Activated CD4-positive, alpha-beta T cell treated with anti-CD3 and anti-CD28 coated beads for 36 hours (primary cell): ENCODE measurements at regions not wholly inside any gene's neighbourhood (a gene's known extent, or its start where the extent isn't known, plus 50 kb on each side); places are given as distances from the start of the nearest gene placed in this dataset.

Source experiments
- ATAC-seq: fragments of 200-7000 bp; cut with Tn5 transposase; one replicate; pipeline ENCODE4 v1.10.0; 2021; ENCODE audit warnings: mild to moderate bottlenecking, moderate library complexity
- CTCF ChIA-PET: fragments of 350-600 bp; sonication (Branson Sonifier 250); formaldehyde crosslinking; loops from one replicate; lab custom pipeline; 2021; ENCODE audit warnings: antibody characterized with exemption; lab: Charles Lee
- POLR2A ChIA-PET: fragments of 350-600 bp; sonication (Branson Sonifier 250); formaldehyde crosslinking; loops from one replicate; lab custom pipeline; 2021; ENCODE audit warnings: antibody characterized with exemption, inconsistent platforms; lab: Charles Lee
- DNase-seq: peaks from one replicate; pipeline ENCODE4 v3.0.0-alpha.2; 2020
- H3K27ac Mint-ChIP-seq: one replicate; pipeline ENCODE4 v1.8.0; 2021; ENCODE audit warnings: mixed read lengths
- H3K27me3 Mint-ChIP-seq: one replicate; pipeline ENCODE4 v1.8.0; 2021; ENCODE audit warnings: mixed read lengths
- H3K36me3 Mint-ChIP-seq: one replicate; pipeline ENCODE4 v1.8.0; 2021; ENCODE audit warnings: low read depth, mixed read lengths
- H3K4me1 Mint-ChIP-seq: one replicate; pipeline ENCODE4 v1.8.0; 2021; ENCODE audit warnings: mixed read lengths
- H3K4me3 Mint-ChIP-seq: one replicate; pipeline ENCODE4 v1.8.0; 2021; ENCODE audit warnings: mild to moderate bottlenecking, moderate library complexity, mixed read lengths
- H3K9me3 Mint-ChIP-seq: one replicate; pipeline ENCODE4 v1.8.0; 2021; ENCODE audit warnings: low read depth, mixed read lengths
- intact Hi-C, 2 experiments: fragments of 100-400 bp; cut with DNase I in 1 of 2; cut with micrococcal nuclease in 1 of 2; formaldehyde crosslinking; loops; one replicate each; pipeline versions ENCODE4 v1.14.2 to v1.15.1; 2022 to 2024; cut with DNase I, micrococcal nuclease

- ChIA-PET POLR2A (no interaction called here), CTCF (no interaction called here)
- intact Hi-C loops = no loop called here
- Mint-ChIP-seq H3K27ac (no peak overlapping the region), H3K36me3 (no peaks in the 10 kb centered on the region), H3K4me1 (no peaks in the 10 kb centered on the region), H3K27me3 (peaks cover 4% of the 10 kb centered on the region), H3K9me3 (peaks cover 10% of the 10 kb centered on the region), H3K4me3 (no peak overlapping the region)
- DNase-seq (no peak), ATAC-seq (no peak)
These were observed 54.7 kb upstream of the DSCAM start for GRCh38 chr21:40901691-40902090.

GRCh38 chr21:40902299-40902698 is 55.3 kb upstream of the DSCAM start:
- Mint-ChIP-seq H3K27me3 (peaks cover 4% of the 10 kb centered on the region), H3K9me3 (peaks cover 7% of the 10 kb centered on the region), H3K36me3 (no peaks in the 10 kb centered on the region), H3K4me3 (no peak overlapping the region), H3K27ac (no peak overlapping the region), H3K4me1 (no peaks in the 10 kb centered on the region)
- ChIA-PET POLR2A (no interaction called here), CTCF (no interaction called here)
- intact Hi-C loops = no loop called here
- ATAC-seq (no peak), DNase-seq (no peak)

GRCh38 chr21:40902993-40903392 is 56.0 kb upstream of the DSCAM start:
- intact Hi-C loops = no loop called here
- CTCF ChIA-PET = no interaction called here
- POLR2A ChIA-PET = no interaction called here
- DNase-seq (no peak), ATAC-seq (no peak)
- no peaks in the 10 kb centered on the region for H3K4me1 Mint-ChIP-seq
- peaks cover 4% of the 10 kb centered on the region for H3K27me3 Mint-ChIP-seq
- H3K4me3 Mint-ChIP-seq = no peak overlapping the region
- H3K27ac Mint-ChIP-seq = no peak overlapping the region
- H3K36me3 Mint-ChIP-seq = no peaks in the 10 kb centered on the region
- H3K9me3 Mint-ChIP-seq = peaks cover 7% of the 10 kb centered on the region

- intact Hi-C loops = no loop called here
- CTCF ChIA-PET = interaction anchor here (1.9 kb wide), 1 partner anchor 11 kb away, joined by 5 read pairs; no protein-coding TSS in a partner anchor
These were observed 58.3 kb upstream of the DSCAM start for GRCh38 chr21:40905251-40905650.

GRCh38 chr21:40912375-40912774 is 65.4 kb upstream of the DSCAM start:
- H3K4me3 Mint-ChIP-seq = no peak overlapping the region
- H3K4me1 Mint-ChIP-seq = no peaks in the 10 kb centered on the region
- ChIA-PET CTCF (no interaction called here), POLR2A (no interaction called here)
- H3K27ac Mint-ChIP-seq = no peak overlapping the region
- no peak for DNase-seq
- no peak for ATAC-seq
- peaks cover 6% of the 10 kb centered on the region for H3K9me3 Mint-ChIP-seq
- H3K36me3 Mint-ChIP-seq = no peaks in the 10 kb centered on the region
- intact Hi-C loops = no loop called here
- H3K27me3 Mint-ChIP-seq = peaks cover 9% of the 10 kb centered on the region

More at GRCh38 chr21:40905251-40905650, 58.3 kb upstream of the DSCAM start:
- no peaks in the 10 kb centered on the region for H3K4me1 Mint-ChIP-seq
- H3K9me3 Mint-ChIP-seq = no peaks in the 10 kb centered on the region
- H3K27ac Mint-ChIP-seq = no peak overlapping the region
- no peak for DNase-seq
- POLR2A ChIA-PET = no interaction called here
- no peak overlapping the region for H3K4me3 Mint-ChIP-seq
- ATAC-seq = no peak
- peaks cover 8% of the 10 kb centered on the region for H3K27me3 Mint-ChIP-seq
- no peaks in the 10 kb centered on the region for H3K36me3 Mint-ChIP-seq

GRCh38 chr21:40915114-40915513 is 68.2 kb upstream of the DSCAM start:
- ATAC-seq = no peak
- DNase-seq = no peak
- Mint-ChIP-seq H3K4me3 (no peak overlapping the region), H3K27ac (no peak overlapping the region), H3K4me1 (no peaks in the 10 kb centered on the region), H3K9me3 (peaks cover 6% of the 10 kb centered on the region), H3K36me3 (no peaks in the 10 kb centered on the region), H3K27me3 (peaks cover 5% of the 10 kb centered on the region)
- ChIA-PET POLR2A (no interaction called here), CTCF (no interaction called here)
- intact Hi-C loops = no loop called here

GRCh38 chr21:40923407-40923806 is 76.4 kb upstream of the DSCAM start:
- ChIA-PET POLR2A (no interaction called here), CTCF (no interaction called here)
- Mint-ChIP-seq H3K4me3 (no peak overlapping the region), H3K9me3 (peaks cover 6% of the 10 kb centered on the region), H3K36me3 (no peaks in the 10 kb centered on the region), H3K4me1 (no peaks in the 10 kb centered on the region), H3K27me3 (no peaks in the 10 kb centered on the region), H3K27ac (no peak overlapping the region)
- DNase-seq = no peak
- ATAC-seq = no peak
- intact Hi-C loops = no loop called here

GRCh38 chr21:40923901-40924300 is 76.9 kb upstream of the DSCAM start:
- ChIA-PET POLR2A (no interaction called here), CTCF (no interaction called here)
- Mint-ChIP-seq H3K4me1 (no peaks in the 10 kb centered on the region), H3K9me3 (peaks cover 7% of the 10 kb centered on the region), H3K27ac (no peak overlapping the region), H3K27me3 (no peaks in the 10 kb centered on the region), H3K4me3 (no peak overlapping the region), H3K36me3 (no peaks in the 10 kb centered on the region)
- intact Hi-C loops = no loop called here
- ATAC-seq (no peak), DNase-seq (no peak)

GRCh38 chr21:40924641-40925040 is 77.7 kb upstream of the DSCAM start:
- intact Hi-C loops = no loop called here
- Mint-ChIP-seq H3K4me3 (no peak overlapping the region), H3K9me3 (peaks cover 7% of the 10 kb centered on the region), H3K4me1 (no peaks in the 10 kb centered on the region), H3K27me3 (no peaks in the 10 kb centered on the region), H3K36me3 (no peaks in the 10 kb centered on the region), H3K27ac (no peak overlapping the region)
- CTCF ChIA-PET = no interaction called here
- DNase-seq = no peak
- no peak for ATAC-seq
- POLR2A ChIA-PET = no interaction called here

GRCh38 chr21:40926238-40926637 is 79.3 kb upstream of the DSCAM start:
- no peaks in the 10 kb centered on the region for H3K27me3 Mint-ChIP-seq
- no peak overlapping the region for H3K27ac Mint-ChIP-seq
- H3K4me3 Mint-ChIP-seq = no peak overlapping the region
- POLR2A ChIA-PET = no interaction called here
- H3K36me3 Mint-ChIP-seq = no peaks in the 10 kb centered on the region
- peaks cover 10% of the 10 kb centered on the region for H3K9me3 Mint-ChIP-seq
- CTCF ChIA-PET = no interaction called here
- no peaks in the 10 kb centered on the region for H3K4me1 Mint-ChIP-seq
- DNase-seq (no peak), ATAC-seq (no peak)
- intact Hi-C loops = no loop called here

GRCh38 chr21:40929833-40930232 is 82.9 kb upstream of the DSCAM start:
- no peaks in the 10 kb centered on the region for H3K27me3 Mint-ChIP-seq
- no peaks in the 10 kb centered on the region for H3K36me3 Mint-ChIP-seq
- intact Hi-C loops = no loop called here
- no peak for DNase-seq
- POLR2A ChIA-PET = no interaction called here
- ATAC-seq = no peak
- H3K9me3 Mint-ChIP-seq = peaks cover 10% of the 10 kb centered on the region
- CTCF ChIA-PET = no interaction called here
- H3K27ac Mint-ChIP-seq = no peak overlapping the region
- H3K4me3 Mint-ChIP-seq = no peak overlapping the region
- no peaks in the 10 kb centered on the region for H3K4me1 Mint-ChIP-seq

- no peak overlapping the region for H3K27ac Mint-ChIP-seq
- ATAC-seq (no peak), DNase-seq (no peak)
- ChIA-PET POLR2A (no interaction called here), CTCF (no interaction called here)
- intact Hi-C loops = no loop called here
- no peaks in the 10 kb centered on the region for H3K36me3 Mint-ChIP-seq
- H3K4me1 Mint-ChIP-seq = no peaks in the 10 kb centered on the region
- no peak overlapping the region for H3K4me3 Mint-ChIP-seq
- no peaks in the 10 kb centered on the region for H3K27me3 Mint-ChIP-seq
- peaks cover 10% of the 10 kb centered on the region for H3K9me3 Mint-ChIP-seq
These were observed 84.2 kb upstream of the DSCAM start for GRCh38 chr21:40931197-40931596.

- intact Hi-C loops = no loop called here
- no peak for ATAC-seq
- H3K27me3 Mint-ChIP-seq = peaks cover under 1% of the 10 kb centered on the region
- H3K9me3 Mint-ChIP-seq = no peaks in the 10 kb centered on the region
- H3K36me3 Mint-ChIP-seq = no peaks in the 10 kb centered on the region
- DNase-seq = no peak
- POLR2A ChIA-PET = no interaction called here
- CTCF ChIA-PET = no interaction called here
- no peak overlapping the region for H3K4me3 Mint-ChIP-seq
- no peak overlapping the region for H3K27ac Mint-ChIP-seq
- no peaks in the 10 kb centered on the region for H3K4me1 Mint-ChIP-seq
These were observed 89.2 kb upstream of the DSCAM start for GRCh38 chr21:40936178-40936577.
